ENCODE measurements at regions not wholly inside any gene's neighbourhood (a gene's known extent, or its start where the extent isn't known, plus 50 kb on each side); places are given as distances from the start of the nearest gene placed in this dataset.

GRCh38 chr9:17970277-17970676 lies 391.4 kb downstream of the SH3GL2 start:
- DNase-seq, result no peak

DNA sequence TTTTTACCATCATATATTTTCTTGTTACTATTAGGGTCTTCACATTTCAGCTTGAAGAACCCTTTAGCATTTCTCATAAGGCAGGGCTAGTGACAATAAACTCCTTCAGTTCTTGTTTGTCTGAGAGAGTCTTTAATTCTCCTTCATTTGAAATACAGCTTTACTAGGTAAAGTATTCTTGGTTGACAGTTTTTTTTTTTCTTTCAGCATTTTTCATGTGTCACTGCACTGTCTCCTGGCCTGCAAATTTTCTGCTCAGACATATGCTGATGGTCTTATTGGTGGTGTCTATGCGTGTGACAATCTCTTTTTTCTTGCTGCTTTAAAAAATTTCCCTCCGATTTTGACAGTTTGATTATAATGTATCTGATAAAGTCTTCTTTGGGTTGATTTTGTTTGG lies 399.9 kb downstream of the SH3GL2 start:
- no peak for DNase-seq

GRCh38 chr9:17986595-17986994 lies 407.7 kb downstream of the SH3GL2 start:
- DNase-seq, result no peak

GRCh38 chr9:17987189-17987588 lies 408.3 kb downstream of the SH3GL2 start:
- no peak for DNase-seq

DNA sequence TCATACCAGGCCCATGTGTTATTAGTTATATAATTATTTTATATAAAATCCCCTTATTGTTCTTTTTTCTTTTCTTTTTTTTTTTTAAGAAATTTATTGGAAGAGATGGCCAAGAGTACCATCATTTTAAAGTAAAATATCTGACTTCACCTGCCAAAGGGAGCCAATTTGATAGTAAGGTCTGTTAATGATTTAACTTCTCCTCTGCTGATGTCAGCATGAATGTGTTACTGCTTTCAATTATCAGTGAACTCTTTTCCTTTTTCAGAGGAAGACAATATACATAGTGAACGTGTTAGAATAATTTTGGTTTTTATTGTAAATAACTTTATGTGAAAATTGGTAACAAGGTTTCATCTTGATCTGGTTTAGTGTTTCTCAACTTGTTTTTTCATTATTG lies 409.6 kb downstream of the SH3GL2 start:
- DNase-seq, result no peak

GRCh38 chr9:17990602-17991001 lies 411.7 kb downstream of the SH3GL2 start:
- no peak for DNase-seq

DNA sequence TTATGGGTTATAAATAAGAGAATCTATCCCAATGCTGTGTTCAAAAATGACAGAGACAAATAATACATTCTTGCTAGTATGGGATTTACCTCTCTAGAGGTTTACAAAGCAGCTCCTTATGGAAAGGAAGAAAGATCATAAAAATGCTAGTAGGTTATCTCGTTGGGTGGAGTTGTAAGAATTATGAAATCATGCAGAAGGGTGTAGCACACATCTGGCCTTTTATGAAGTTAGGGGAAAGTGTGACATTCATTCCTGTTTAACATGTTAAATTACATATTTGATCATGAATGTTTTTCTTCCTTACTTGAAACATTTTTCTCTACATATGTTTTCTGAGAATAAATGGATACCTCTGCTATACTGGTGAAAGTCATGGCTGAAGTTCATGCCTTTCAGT lies 414.2 kb downstream of the SH3GL2 start:
- no peak for DNase-seq

DNA sequence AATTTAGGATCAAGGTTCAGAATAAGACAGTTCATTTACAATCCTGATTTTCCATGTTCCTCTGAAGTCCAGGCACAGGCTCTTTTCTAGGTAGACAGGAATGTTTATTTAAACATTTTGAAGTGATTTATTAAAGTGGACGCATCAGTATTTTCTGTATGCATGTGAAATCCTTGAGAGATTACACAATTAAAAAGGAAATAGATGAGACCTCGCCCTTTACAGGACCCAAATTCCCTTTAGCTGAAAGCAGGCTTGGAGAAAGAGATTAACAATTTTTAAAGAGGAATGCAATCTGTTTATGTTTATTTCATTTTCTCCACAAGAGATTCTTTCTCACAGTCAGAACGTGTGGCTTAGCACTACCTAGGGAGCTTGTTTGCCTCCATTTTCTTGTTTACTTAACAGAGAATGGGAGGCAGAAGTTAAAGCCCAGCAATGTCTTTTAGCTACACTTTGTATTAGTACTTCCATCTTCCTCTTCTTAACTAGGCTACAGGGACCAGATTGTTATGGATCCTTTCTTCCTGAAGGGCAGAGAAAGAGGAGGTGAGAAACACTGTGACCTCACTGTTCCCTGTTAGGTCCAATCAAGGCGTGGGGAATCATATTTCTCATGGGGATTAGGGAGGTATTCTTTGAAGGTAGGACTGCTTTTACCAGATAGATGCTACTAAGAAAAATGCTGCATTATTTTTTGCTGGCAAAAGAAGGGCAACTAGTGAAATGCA lies 416.0 kb downstream of the SH3GL2 start:
- DNase-seq, result no peak

- DNase-seq, result no peak
Measured at GRCh38 chr9:17996728-17997127, 417.9 kb downstream of the SH3GL2 start.

GRCh38 chr9:18002718-18003438 lies 424.0 kb downstream of the SH3GL2 start:
- DNase-seq, result no peak

- no peak for DNase-seq
Measured at GRCh38 chr9:18006591-18006990, 427.7 kb downstream of the SH3GL2 start.

- no peak for DNase-seq
Measured at GRCh38 chr9:18007621-18008020, 428.8 kb downstream of the SH3GL2 start.

GRCh38 chr9:18009902-18010301 lies 431.0 kb downstream of the SH3GL2 start:
- DNase-seq, result no peak

- no peak for DNase-seq
Measured at GRCh38 chr9:18010492-18010891, 431.6 kb downstream of the SH3GL2 start.

- no peak for DNase-seq
Measured at GRCh38 chr9:18012170-18012569, 433.3 kb downstream of the SH3GL2 start.

DNA sequence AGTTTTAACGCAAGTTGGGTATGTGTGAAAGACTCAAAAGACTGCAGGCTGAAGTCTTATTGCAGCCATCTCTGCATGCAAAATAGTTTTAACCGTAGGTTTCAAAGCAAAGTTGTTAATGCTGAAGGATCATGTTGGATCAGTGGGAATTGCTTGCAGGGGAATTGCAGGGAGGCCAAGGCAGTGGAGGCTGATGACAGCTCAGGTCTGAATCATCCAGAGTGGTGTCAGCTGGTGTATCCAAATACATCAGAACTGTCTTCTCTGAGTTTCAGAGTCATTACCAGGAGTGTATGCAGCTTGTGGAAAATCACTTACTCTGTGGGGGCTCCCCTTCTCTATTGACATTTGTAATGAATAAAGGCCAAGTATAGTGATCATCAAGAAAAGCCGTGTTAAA lies 435.7 kb downstream of the SH3GL2 start:
- DNase-seq, result no peak

- no peak for DNase-seq
Measured at GRCh38 chr9:18015116-18015515, 436.2 kb downstream of the SH3GL2 start.

- DNase-seq, result no peak
Measured at GRCh38 chr9:18017136-18017535, 438.3 kb downstream of the SH3GL2 start.

DNA sequence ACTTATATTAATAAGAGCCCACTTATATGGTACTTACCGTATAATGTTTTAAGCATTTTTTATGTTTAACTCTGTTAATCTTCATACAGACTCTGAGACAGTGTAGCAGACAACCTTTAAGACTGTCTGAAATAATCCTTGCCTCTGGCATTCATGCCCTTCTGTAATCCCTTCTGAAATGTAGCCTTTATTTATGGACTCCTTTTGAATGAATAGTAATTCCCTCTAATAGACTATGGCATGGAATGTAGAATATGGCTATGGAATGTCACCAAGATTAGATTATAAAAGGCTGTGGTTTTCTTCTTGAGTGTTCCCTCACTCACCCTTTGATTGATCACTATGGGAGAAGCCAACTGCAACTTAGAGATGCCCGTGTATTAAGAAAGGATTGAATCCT lies 439.4 kb downstream of the SH3GL2 start:
- no peak for DNase-seq

DNA sequence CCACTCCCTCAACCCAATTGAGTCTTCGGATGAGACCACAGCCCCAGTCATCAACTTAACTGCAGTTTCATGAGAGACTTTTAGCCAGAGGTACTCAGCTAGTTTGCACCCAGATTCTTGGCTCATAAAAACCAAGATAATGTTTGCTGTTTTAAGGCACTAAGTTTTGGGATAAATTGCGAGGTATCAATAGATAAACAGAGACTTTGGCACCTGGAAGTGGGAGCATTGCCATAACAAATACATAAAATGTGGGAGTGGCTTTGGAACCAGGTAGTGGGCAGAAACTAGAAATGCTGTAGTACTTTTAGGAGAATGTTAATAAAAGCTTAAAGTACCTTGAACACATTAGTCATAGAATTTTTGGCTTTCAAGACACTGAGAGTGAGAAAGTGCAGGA lies 439.8 kb downstream of the SH3GL2 start:
- no peak for DNase-seq

- no peak for DNase-seq
Measured at GRCh38 chr9:18020121-18020745, 441.4 kb downstream of the SH3GL2 start.

DNA sequence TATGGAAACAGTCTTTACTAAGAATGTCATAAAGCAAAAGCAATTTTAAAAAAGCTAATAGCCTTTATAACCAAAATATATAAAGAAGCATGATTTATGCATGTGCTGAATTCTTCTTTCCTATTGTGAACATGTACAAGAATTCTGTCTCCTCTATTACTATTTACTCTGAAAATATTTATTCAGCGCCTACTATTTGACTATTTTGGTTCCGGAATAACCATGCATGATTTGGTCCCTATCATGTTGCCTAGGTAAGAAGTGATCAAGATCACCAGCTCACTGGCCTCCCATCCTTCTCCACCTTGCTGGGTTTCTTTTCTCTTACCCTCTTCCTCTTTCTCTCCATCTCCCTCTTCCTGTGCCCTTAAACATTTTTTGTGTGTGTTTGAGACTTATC lies 443.8 kb downstream of the SH3GL2 start:
- DNase-seq, result no peak

- DNase-seq, result no peak
Measured at GRCh38 chr9:18023332-18023731, 444.5 kb downstream of the SH3GL2 start.

- DNase-seq, result no peak
Measured at GRCh38 chr9:18032636-18033035, 441.3 kb upstream of the ADAMTSL1 start.

Measured in right kidney (tissue), 1 donor.